GM18861 (cell line): ENCODE measurements at regions not wholly inside any gene's neighbourhood (a gene's known extent, or its start where the extent isn't known, plus 50 kb on each side); places are given as distances from the start of the nearest gene placed in this dataset.
"Not testable (repeated sequence)": the region's sequence is repeated elsewhere in the genome, so short reads cannot be mapped to it uniquely, and the experiment has no call there.

ENCODE experiments used
- ATAC-seq: cut with Tn5 transposase; IDR thresholded peaks from one replicate; pipeline ENCODE4 v1.9.1; 2021; ENCODE audit not compliant: unreplicated experiment

GRCh38 chr4:174012135-174012885 is 271.2 kb downstream of the FBXO8 start:
- no peak for ATAC-seq

- ATAC-seq = no peak
Observed at GRCh38 chr4:174010547-174010946, 272.9 kb downstream of the FBXO8 start.

- no peak for ATAC-seq
Observed at GRCh38 chr4:174009686-174010451, 273.6 kb downstream of the FBXO8 start.

GRCh38 chr4:174005422-174005821 is 278.0 kb downstream of the FBXO8 start:
- no peak for ATAC-seq

GRCh38 chr4:173998471-173999144 is 284.9 kb downstream of the FBXO8 start:
- ATAC-seq = no peak

- not testable (repeated sequence) for ATAC-seq
Observed at GRCh38 chr4:173995779-173996178, 287.7 kb downstream of the FBXO8 start.

GRCh38 chr4:173991814-173992213 is 291.7 kb downstream of the FBXO8 start:
- ATAC-seq = no peak

- no peak for ATAC-seq
Observed at GRCh38 chr4:173991316-173991715, 292.2 kb downstream of the FBXO8 start.

- ATAC-seq = no peak
Observed at GRCh38 chr4:173990869-173991210, 292.6 kb downstream of the FBXO8 start.

GRCh38 chr4:173990126-173990868 is 293.2 kb downstream of the FBXO8 start:
- ATAC-seq = no peak

GRCh38 chr4:173963523-173963922 is 319.9 kb downstream of the FBXO8 start:
- ATAC-seq = not testable (repeated sequence)

GRCh38 chr4:173960398-173960797 is 323.1 kb downstream of the FBXO8 start:
- ATAC-seq = no peak

- ATAC-seq = no peak
Observed at GRCh38 chr4:173958445-173958844, 325.0 kb downstream of the FBXO8 start.

GRCh38 chr4:173943547-173943946 is 339.9 kb downstream of the FBXO8 start:
- ATAC-seq = no peak

- ATAC-seq = no peak
Observed at GRCh38 chr4:173940146-173940545, 343.3 kb downstream of the FBXO8 start.

- ATAC-seq = no peak
Observed at GRCh38 chr4:173937631-173938270, 345.7 kb downstream of the FBXO8 start.

- no peak for ATAC-seq
Observed at GRCh38 chr4:173936861-173937260, 346.6 kb downstream of the FBXO8 start.

- ATAC-seq = no peak
Observed at GRCh38 chr4:173935622-173936405, 347.7 kb downstream of the FBXO8 start.

- ATAC-seq = no peak
Observed at GRCh38 chr4:173934933-173935620, 348.4 kb downstream of the FBXO8 start.
